ENCODE measurements at regions not wholly inside any gene's neighbourhood (a gene's known extent, or its start where the extent isn't known, plus 50 kb on each side); places are given as distances from the start of the nearest gene placed in this dataset.

GRCh38 chr5:60410427-60410826 lies 289.5 kb downstream of the DEPDC1B start:
- no peak for TF ChIP-seq CTCF (IDR thresholded peaks at IDR 0.05)
- TF ChIP-seq POLR2A (IDR thresholded peaks at IDR 0.05) = no peak
